Transverse colon (tissue), 4 donors: ENCODE measurements at regions not wholly inside any gene's neighbourhood (a gene's known extent, or its start where the extent isn't known, plus 50 kb on each side); places are given as distances from the start of the nearest gene placed in this dataset.

Experiments used
- DNase-seq: peaks from one replicate; pipeline ENCODE4 v3.0.0-alpha.2; 2019
- H3K27ac ChIP-seq, 4 donors: fragments of 200-600 bp; sonication (generic); 2 replicates each; pipeline ENCODE4 v1.5.1; 2016 to 2018; ENCODE audit warnings: inconsistent platforms in 4 of 4
- H3K27me3 ChIP-seq: fragments of 200-600 bp; sonication (generic); 2 replicates; pipeline ENCODE4 v1.5.1; 2017; ENCODE audit warnings: inconsistent platforms
- H3K36me3 ChIP-seq, 4 donors: fragments of 200-600 bp; sonication (generic); 2 replicates each; pipeline ENCODE4 v1.5.1; 2017 to 2019; ENCODE audit warnings: inconsistent platforms in 4 of 4
- H3K4me1 ChIP-seq, 4 donors: fragments of 200-600 bp; sonication (generic); 2 replicates each; pipeline ENCODE4 v1.5.1; 2017 to 2020; ENCODE audit warnings: inconsistent platforms in 4 of 4
- H3K4me3 ChIP-seq, 4 donors: fragments of 200-600 bp; sonication (generic); 1 replicate in 1 of 4; 2 replicates in 3 of 4; pipeline versions ENCODE4 v1.5.1 to v1.6.1; 2017 to 2019; ENCODE audit warnings: inconsistent platforms in 4 of 4
- H3K9me3 ChIP-seq, 2 donors: fragments of 200-600 bp; sonication (generic); 2 replicates each; pipeline ENCODE4 v1.5.1; 2017 to 2019; ENCODE audit warnings: inconsistent platforms in 2 of 2
- CTCF ChIP-seq, 5 experiments: fragments of 200-600 bp in 3 of 5; fragments of 450-650 bp in 2 of 5; sonication (generic) in 3 of 5; IDR thresholded peaks; 1 replicate in 2 of 5; 2 replicates in 3 of 5; pipeline ENCODE4 v1.5.1; 2016 to 2017; ENCODE audit warnings: antibody characterized with exemption in 5 of 5, inconsistent platforms in 3 of 5, mild to moderate bottlenecking in 2 of 5, moderate library complexity in 1 of 5
- EP300 ChIP-seq: sonication (generic); formaldehyde crosslinking; IDR thresholded peaks from one replicate; pipeline ENCODE4 v1.6.1; 2017; ENCODE audit warnings: antibody characterized with exemption, low read depth
- POLR2A ChIP-seq: fragments of 450-650 bp; IDR thresholded peaks from one replicate; pipeline ENCODE4 v1.6.1; 2016; ENCODE audit warnings: antibody characterized with exemption, mild to moderate bottlenecking, moderate library complexity
- POLR2AphosphoS5 ChIP-seq, 3 donors: sonication (generic); formaldehyde crosslinking; IDR thresholded peaks; one replicate each; pipeline ENCODE4 v1.6.1; 2016; ENCODE audit warnings: antibody characterized with exemption in 3 of 3
- WGBS, 2 donors: methylation state at CpG; one replicate each; pipeline ENCODE4 v1.1.5; 2018; ENCODE audit warnings: low coverage in 1 of 2; 5-methylcytosine and 5-hydroxymethylcytosine counted together
- in situ Hi-C, 4 donors: fragments of 200-750 bp; cut with MboI; loops; one replicate each; pipeline versions ENCODE4 v1.15.0 to v1.15.1; 2017; ENCODE audit warnings: low sequenced_read_pairs in 3 of 4, low pct_ligation_motif_present in 1 of 4, low pct_unique_long_range_greater_than_20kb in 1 of 4
- intact Hi-C: fragments of 100-400 bp; cut with DNase I; formaldehyde crosslinking; loops from one replicate; pipeline ENCODE4 v1.15.1; 2023; ENCODE audit warnings: low total_unique reads

GRCh38 chr3:99084156-99084555, 182.7 kb upstream of the DCBLD2 start:
- no peaks in the 10 kb centered on the region for H3K27me3 ChIP-seq
- DNase-seq = no peak
- H3K27ac ChIP-seq = no peak overlapping the region
- TF ChIP-seq POLR2AphosphoS5 (IDR thresholded peaks at IDR 0.05) (no peak), EP300 (no peak), CTCF (IDR thresholded peaks at IDR 0.05) (no peak), POLR2A (no peak)
- in situ Hi-C loops = no loop called here
- H3K4me1 ChIP-seq = no peaks in the 10 kb centered on the region
- intact Hi-C loops = no loop called here
- H3K9me3 ChIP-seq = no peaks in the 10 kb centered on the region
- H3K4me3 ChIP-seq = no peak overlapping the region
- 38 to 63% methylated on average over 2 of the region's 2 CpGs for WGBS, 2 donors
- no peaks in the 10 kb centered on the region for H3K36me3 ChIP-seq

GRCh38 chr3:99071096-99071495, 169.6 kb upstream of the DCBLD2 start:
- Histone ChIP-seq H3K27ac (no peak overlapping the region), H3K4me3 (no peak overlapping the region), H3K4me1 (no peaks in the 10 kb centered on the region), H3K27me3 (no peaks in the 10 kb centered on the region), H3K9me3 (no peaks in the 10 kb centered on the region), H3K36me3 (no peaks in the 10 kb centered on the region)
- intact Hi-C loops (no loop called here), in situ Hi-C loops (no loop called here)
- TF ChIP-seq POLR2A (no peak), EP300 (no peak), POLR2AphosphoS5 (IDR thresholded peaks at IDR 0.05) (no peak), CTCF (IDR thresholded peaks at IDR 0.05) (no peak)
- DNase-seq = no peak
- 30 to 64% methylated on average over 4 to 6 of the region's 6 CpGs for WGBS, 2 donors

- Histone ChIP-seq H3K27me3 (no peaks in the 10 kb centered on the region), H3K9me3 (no peaks in the 10 kb centered on the region), H3K4me1 (no peaks in the 10 kb centered on the region), H3K4me3 (no peak overlapping the region), H3K27ac (no peak overlapping the region), H3K36me3 (no peaks in the 10 kb centered on the region)
- 77 to 86% methylated on average over 1 of the region's 1 CpG for WGBS, 2 donors
- intact Hi-C loops (no loop called here), in situ Hi-C loops (no loop called here)
- DNase-seq = no peak
- no peak for TF ChIP-seq EP300
- TF ChIP-seq POLR2A = no peak
- TF ChIP-seq POLR2AphosphoS5 (IDR thresholded peaks at IDR 0.05) = no peak
- no peak for TF ChIP-seq CTCF (IDR thresholded peaks at IDR 0.05)
These were observed 168.5 kb upstream of the DCBLD2 start for GRCh38 chr3:99069973-99070372.

- in situ Hi-C loops = no loop called here
These were observed 165.4 kb upstream of the DCBLD2 start for GRCh38 chr3:99066863-99067262.

More at GRCh38 chr3:99066863-99067262, 165.4 kb upstream of the DCBLD2 start:
- DNase-seq = no peak
- WGBS, 2 donors = 79 to 100% methylated on average over 2 to 4 of the region's 4 CpGs
- Histone ChIP-seq H3K9me3 (no peaks in the 10 kb centered on the region), H3K36me3 (no peaks in the 10 kb centered on the region), H3K4me3 (no peak overlapping the region), H3K4me1 (no peaks in the 10 kb centered on the region), H3K27ac (no peak overlapping the region), H3K27me3 (no peaks in the 10 kb centered on the region)
- intact Hi-C loops = no loop called here
- TF ChIP-seq CTCF (IDR thresholded peaks at IDR 0.05) = no peak
- no peak for TF ChIP-seq POLR2A
